ENCODE measurements at regions not wholly inside any gene's neighbourhood (a gene's known extent, or its start where the extent isn't known, plus 50 kb on each side); places are given as distances from the start of the nearest gene placed in this dataset.
"Not testable (repeated sequence)": the region's sequence is repeated elsewhere in the genome, so short reads cannot be mapped to it uniquely, and the experiment has no call there.

DNA sequence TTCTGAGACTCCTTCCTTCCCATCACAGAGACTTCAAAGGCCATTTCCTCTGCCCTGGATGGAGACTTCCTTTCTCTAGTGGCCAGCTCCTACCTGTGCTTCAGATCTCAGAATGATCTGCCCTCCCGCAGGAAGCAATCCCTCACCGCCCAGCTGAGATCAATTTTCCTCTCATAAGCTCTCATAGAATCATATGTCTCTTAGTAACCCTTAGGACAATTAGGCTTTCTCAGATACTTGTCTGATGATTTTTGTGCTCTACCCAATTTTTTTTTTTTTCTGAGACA, 212.6 kb upstream of the PRSS58 start:
- Histone ChIP-seq H3K9me3 (no peaks in the 10 kb centered on the region), H3K27me3 (no peaks in the 10 kb centered on the region), H3K4me1 (no peaks in the 10 kb centered on the region), H3K36me3 (no peaks in the 10 kb centered on the region), H3K4me3 (no peak overlapping the region), H3K27ac (no peak overlapping the region)
- DNase-seq, result no peak
- intact Hi-C loops (cut with DNase I; ENCODE audit: low total_unique reads), result no loop called here
- TF ChIP-seq POLR2AphosphoS5 (IDR thresholded peaks at IDR 0.05), result no peak
- no peak for TF ChIP-seq POLR2A (IDR thresholded peaks at IDR 0.05)
- TF ChIP-seq, protein P1, sequence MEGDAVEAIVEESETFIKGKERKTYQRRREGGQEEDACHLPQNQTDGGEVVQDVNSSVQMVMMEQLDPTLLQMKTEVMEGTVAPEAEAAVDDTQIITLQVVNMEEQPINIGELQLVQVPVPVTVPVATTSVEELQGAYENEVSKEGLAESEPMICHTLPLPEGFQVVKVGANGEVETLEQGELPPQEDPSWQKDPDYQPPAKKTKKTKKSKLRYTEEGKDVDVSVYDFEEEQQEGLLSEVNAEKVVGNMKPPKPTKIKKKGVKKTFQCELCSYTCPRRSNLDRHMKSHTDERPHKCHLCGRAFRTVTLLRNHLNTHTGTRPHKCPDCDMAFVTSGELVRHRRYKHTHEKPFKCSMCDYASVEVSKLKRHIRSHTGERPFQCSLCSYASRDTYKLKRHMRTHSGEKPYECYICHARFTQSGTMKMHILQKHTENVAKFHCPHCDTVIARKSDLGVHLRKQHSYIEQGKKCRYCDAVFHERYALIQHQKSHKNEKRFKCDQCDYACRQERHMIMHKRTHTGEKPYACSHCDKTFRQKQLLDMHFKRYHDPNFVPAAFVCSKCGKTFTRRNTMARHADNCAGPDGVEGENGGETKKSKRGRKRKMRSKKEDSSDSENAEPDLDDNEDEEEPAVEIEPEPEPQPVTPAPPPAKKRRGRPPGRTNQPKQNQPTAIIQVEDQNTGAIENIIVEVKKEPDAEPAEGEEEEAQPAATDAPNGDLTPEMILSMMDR (IDR thresholded peaks at IDR 0.05), result no peak
- no peak for TF ChIP-seq EP300 (IDR thresholded peaks at IDR 0.05)
- 71 to 92% (median 76%) methylated on average over 2 of the region's 2 CpGs for WGBS, 5 donors

DNA sequence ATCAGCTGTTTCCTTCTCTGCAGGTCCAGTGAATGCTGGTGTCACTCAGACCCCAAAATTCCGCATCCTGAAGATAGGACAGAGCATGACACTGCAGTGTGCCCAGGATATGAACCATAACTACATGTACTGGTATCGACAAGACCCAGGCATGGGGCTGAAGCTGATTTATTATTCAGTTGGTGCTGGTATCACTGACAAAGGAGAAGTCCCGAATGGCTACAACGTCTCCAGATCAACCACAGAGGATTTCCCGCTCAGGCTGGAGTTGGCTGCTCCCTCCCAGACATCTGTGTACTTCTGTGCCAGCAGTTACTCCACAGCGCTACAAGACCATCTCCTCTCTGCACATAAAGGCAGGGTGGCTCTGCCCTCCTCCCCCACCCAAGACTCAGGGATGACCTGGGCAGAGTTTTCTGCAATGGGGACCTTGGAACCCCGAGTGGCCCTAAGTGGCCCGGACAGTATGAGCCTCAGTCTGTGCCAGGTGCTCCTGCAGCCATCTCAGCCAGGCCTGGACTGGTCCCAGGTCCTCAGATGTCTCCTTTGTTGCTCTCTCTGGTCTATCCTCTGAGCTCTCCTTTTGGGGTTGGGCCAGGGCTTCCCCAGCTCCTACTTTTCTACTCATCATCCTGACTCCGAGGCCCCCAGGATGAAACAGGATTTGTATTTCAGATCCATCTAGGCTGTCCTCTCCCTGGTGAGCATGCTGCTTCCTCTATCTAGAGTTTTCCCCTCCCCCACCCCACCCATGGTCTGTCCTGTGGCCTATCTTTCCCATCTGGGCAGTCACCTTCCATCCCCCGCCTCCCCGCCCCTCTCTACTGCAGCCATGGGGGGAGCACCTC, 212.1 kb upstream of the PRSS58 start:
- DNase-seq, result no peak
- no peaks in the 10 kb centered on the region for H3K4me1 ChIP-seq
- WGBS, 5 donors, result 75 to 81% (median 79%) methylated on average over 9 to 11 of the region's 11 CpGs
- H3K36me3 ChIP-seq, result no peaks in the 10 kb centered on the region
- no peak overlapping the region for H3K27ac ChIP-seq
- H3K4me3 ChIP-seq, result no peak overlapping the region
- H3K27me3 ChIP-seq, result no peaks in the 10 kb centered on the region
- TF ChIP-seq EP300 (IDR thresholded peaks at IDR 0.05) (no peak), POLR2AphosphoS5 (IDR thresholded peaks at IDR 0.05) (no peak), POLR2A (IDR thresholded peaks at IDR 0.05) (no peak)
- TF ChIP-seq, protein P1 (IDR thresholded peaks at IDR 0.05), result no peak
- no peaks in the 10 kb centered on the region for H3K9me3 ChIP-seq
- intact Hi-C loops (cut with DNase I; ENCODE audit: low total_unique reads), result no loop called here

DNA sequence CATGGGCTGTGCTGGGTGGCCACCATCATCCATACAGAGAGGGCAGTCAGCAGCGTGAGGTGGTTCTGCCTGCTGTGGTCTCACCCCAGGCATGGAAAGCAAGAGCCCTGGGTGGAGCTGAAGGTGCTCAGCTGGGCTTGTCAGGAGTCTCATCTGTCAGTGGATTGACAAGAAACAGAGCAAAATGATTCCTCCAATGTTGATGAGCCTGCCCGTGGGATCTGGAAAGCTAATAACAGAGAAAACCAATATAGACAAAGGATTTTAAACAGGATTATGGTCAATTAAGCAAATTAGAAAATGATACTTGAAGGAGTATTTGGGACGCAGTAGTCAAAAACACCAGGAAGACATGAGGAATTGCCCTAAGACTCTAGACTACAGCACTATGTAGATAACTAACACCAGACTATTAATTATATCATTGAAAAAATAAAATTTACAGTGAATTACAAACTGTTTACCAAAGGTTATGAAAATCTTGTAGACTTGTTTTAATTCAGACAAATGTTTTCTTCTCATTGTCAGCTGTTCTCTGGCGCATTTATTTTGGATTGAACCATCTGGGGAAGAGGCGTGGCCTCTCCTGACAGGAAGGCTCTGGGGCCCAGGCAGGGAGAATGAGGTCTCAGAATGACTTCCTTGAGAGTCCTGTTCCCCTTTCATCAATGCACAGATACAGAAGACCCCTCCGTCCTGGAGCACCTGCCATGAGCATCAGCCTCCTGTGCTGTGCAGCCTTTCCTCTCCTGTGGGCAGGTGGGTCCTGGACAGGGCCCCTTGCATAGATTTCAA, 211.2 kb upstream of the PRSS58 start:
- intact Hi-C loops (cut with DNase I; ENCODE audit: low total_unique reads), result no loop called here
- no peaks in the 10 kb centered on the region for H3K27me3 ChIP-seq
- no peak for TF ChIP-seq POLR2A (IDR thresholded peaks at IDR 0.05)
- TF ChIP-seq EP300 (IDR thresholded peaks at IDR 0.05), result no peak
- TF ChIP-seq POLR2AphosphoS5 (IDR thresholded peaks at IDR 0.05), result no peak
- TF ChIP-seq, protein P1 (IDR thresholded peaks at IDR 0.05), result no peak
- 65 to 87% (median 73%) methylated on average over 5 to 6 of the region's 6 CpGs for WGBS, 5 donors
- H3K9me3 ChIP-seq, result no peaks in the 10 kb centered on the region
- no peaks in the 10 kb centered on the region for H3K4me1 ChIP-seq
- no peaks in the 10 kb centered on the region for H3K36me3 ChIP-seq
- no peak for DNase-seq
- H3K4me3 ChIP-seq, result no peak overlapping the region
- no peak overlapping the region for H3K27ac ChIP-seq

DNA sequence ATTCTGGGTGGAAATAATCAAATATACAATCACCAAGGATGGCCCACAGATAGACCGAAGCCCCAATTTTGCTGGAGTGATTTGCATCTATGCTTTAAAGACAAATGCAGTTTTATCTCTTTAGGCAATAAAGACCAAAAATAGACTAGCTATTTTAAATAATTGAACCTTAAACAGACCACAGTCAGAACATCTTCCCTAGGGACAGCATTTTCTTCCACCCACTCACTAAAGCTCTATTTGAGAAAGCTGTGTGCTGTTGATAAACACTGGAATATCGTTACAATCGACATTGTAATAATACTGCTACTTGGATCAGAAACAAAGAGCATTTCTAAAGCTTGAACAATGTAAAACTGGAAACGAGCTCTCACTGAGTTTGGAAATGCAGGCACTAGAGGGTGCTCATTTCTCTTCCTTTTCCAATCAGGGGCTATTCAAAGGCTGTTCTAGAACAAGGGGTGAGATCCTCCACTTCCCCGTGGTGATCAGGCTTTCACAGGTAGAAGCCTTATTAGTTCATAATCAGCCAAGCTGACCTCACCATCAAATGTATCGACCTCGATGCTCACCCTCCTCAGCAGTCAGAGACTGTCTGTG, 209.3 kb upstream of the PRSS58 start:
- H3K4me3 ChIP-seq; H3K4me1 ChIP-seq; H3K36me3 ChIP-seq; H3K27ac ChIP-seq; intact Hi-C loops (cut with DNase I; ENCODE audit: low total_unique reads); H3K27me3 ChIP-seq; H3K9me3 ChIP-seq; DNase-seq: not testable (repeated sequence)
- 39 to 59% (median 51%) methylated on average over 6 to 7 of the region's 7 CpGs for WGBS, 5 donors
